A204.1 (cell line): ENCODE measurements at regions not wholly inside any gene's neighbourhood (a gene's known extent, or its start where the extent isn't known, plus 50 kb on each side); places are given as distances from the start of the nearest gene placed in this dataset.

Experiments
- FAIRE-seq: peaks from 2 replicates; lab custom pipeline; 2012; peaks lifted over from hg19 to GRCh38; lab: Jason Lieb, UNC

DNA sequence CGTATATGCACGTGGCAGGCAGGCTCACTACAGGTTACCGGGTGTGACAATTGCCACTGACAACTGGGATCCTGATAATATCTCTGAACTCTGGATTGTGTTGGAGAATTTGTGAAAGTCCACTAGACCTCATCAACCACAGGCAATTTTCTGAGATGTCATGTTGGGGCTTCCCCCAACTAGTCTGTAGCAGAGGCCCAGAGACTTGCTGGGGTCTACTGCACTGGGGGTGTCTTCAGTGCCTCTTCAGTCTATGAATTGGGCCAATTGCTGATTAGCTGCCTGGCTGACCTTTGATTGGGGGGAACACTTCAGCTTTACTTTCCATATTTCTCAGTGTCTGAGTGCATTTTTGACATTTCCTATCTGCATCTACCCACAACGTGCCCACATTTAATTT is 201.5 kb downstream of the MTX2 start:
- no peak for FAIRE-seq

GRCh38 chr2:176471949-176472348 is 202.7 kb downstream of the MTX2 start:
- no peak for FAIRE-seq

- FAIRE-seq, result no peak
Measured at GRCh38 chr2:176473177-176473576, 203.9 kb downstream of the MTX2 start.

- no peak for FAIRE-seq
Measured at GRCh38 chr2:176473851-176474250, 204.6 kb downstream of the MTX2 start.

DNA sequence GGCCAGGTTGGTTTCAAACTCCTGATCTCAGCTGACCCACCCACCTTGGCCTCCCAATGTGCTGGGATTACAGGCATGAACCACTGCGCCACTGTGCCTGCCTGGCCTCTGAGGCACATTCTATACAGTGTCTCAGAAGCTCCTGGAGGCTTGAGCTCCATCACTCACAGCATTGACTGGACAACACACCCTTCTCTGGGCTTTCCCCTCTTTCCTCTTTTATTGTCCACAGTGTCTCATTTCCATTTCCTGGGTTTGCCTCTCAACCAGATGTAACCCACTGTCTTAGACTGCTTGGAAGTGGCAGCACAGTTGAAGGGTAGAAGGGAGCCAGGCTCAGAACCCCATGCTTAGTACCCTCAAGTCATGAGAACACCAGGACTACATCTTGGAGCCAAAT is 208.1 kb downstream of the MTX2 start:
- no peak for FAIRE-seq

DNA sequence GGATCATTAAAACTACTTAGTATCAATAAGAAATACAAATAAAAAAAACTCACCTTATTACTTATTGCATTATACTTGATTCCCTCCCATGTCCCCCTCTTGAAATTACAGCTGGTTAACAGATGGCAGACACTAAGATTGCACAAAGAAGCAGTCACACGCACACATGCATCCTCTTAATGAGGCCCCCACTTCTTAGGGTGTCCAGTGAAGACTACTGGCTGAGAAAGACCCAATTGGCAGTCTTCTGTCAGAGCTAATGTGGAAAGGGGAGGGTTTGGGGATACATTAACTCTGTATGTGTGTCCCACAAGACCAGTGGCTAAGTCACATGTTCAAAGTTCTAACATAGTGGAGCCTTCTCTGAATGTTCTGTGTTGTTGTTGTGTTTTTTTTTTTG is 210.7 kb downstream of the MTX2 start:
- no peak for FAIRE-seq

DNA sequence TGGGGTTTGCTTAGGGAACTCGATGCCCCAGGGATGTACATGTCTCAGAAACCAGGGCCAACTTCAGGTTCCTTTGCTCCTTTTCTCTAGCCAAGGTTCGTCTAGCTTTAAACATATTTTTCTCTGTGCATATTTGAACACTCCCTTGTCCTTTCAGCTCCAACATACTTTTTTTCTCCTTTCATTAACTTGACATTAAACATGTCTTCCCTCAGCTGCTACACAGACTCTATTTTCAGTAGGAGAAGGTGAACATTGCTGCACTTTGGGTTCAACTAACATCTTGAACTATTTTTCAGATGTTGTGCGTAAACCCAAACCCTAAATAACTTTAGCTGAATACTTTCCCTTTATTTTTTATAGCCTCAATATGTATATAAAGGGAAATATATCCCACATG is 212.9 kb downstream of the MTX2 start:
- FAIRE-seq, result no peak

DNA sequence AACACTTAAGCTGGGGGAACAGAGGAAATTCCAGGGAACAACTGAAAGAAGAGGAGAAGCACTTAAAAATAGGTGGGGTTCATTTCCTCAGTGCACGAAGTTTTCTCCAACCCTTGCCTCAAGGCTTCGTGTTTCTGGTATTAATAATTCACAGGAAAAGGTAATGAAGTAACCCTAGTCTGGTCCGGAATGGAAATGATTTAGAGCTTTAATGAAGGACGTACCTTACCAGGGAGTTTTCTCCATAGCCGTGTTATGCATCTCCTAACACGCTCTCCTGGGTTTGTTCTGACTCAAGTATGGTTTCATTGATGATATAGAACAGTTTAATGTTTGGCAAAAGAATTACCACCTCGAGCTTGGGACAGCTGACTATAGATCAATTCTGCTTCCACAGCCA is 214.2 kb downstream of the MTX2 start:
- no peak for FAIRE-seq

GRCh38 chr2:176483901-176484568 is 214.8 kb downstream of the MTX2 start:
- FAIRE-seq, result no peak

DNA sequence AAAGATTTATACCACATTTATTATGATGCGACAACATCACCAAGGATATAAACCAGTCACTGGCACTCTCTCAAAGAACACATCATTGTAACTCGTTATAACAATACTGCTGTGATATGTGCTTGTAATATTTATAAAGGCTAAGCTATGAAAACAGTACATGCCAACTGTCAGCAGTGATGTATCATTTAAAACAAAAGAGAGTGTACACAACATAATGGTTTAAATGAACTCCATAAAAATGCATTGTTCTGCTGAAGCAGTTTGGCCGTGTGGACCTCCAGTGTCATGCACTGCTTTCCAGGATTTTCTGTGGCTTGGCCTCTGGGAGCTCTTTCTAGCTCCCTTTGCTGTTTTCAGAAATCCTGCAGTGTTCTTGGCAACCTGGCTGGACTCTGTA is 215.6 kb downstream of the MTX2 start:
- FAIRE-seq, result no peak

DNA sequence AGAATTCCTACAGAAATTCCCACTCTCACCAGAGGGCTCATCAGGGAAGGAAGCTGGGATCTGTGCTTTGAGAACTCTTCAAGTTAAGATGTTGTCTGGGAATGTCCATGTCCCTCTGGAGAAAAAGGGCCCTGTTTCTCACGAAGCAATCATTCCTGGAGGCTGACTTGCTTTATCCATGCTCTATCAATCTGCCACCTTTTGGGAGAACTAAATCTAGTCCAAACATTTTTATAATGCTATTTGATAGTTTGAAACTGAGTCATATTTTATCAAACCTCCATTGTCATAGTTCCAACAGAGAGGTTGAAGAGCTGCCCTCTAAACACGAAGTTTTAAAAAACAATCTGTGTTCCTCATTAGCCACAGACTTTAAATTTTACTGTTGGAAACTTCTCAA is 219.2 kb downstream of the MTX2 start:
- FAIRE-seq, result no peak

- no peak for FAIRE-seq
Measured at GRCh38 chr2:176490061-176490861, 221.0 kb downstream of the MTX2 start.

DNA sequence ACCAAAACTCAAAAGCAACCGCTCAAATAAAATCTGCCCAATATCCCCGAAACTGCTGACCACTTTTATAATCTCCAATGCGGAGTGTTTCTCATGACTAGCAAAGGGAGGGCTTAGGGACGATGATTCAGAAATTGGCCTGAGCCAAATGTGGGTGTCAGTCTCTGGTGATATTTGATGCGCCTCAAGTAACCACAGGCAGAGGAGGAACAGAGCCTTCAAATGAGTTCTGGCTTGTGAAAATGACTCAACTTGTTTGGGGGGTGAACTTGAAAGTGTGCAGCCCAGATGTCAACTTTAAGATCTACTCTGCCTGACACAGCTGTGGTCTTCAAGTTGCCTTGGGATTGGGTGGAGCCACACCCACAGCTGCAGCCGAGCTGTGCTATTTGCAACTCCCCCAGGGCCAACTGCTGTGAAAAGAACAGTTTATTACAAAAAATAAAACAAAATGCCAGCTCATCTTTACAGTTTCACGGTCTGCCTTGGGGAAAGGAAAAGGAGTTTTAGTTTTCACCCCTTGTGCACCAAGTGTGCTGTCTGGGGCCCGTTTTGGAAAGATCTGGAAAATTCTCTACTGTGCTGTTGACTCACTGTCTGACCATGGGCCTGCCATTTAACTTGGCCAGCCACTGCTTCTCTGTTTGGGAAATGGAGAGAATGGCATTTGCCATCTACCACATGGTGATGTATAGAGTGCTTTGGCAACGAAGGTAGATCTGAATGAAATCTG is 222.1 kb downstream of the MTX2 start:
- FAIRE-seq, result no peak

- no peak for FAIRE-seq
Measured at GRCh38 chr2:176492583-176492982, 223.3 kb downstream of the MTX2 start.

- no peak for FAIRE-seq
Measured at GRCh38 chr2:176493226-176493825, 224.1 kb downstream of the MTX2 start.

GRCh38 chr2:176493909-176494308 is 224.7 kb downstream of the MTX2 start:
- no peak for FAIRE-seq

GRCh38 chr2:176494949-176495353 is 225.7 kb downstream of the MTX2 start:
- FAIRE-seq, result no peak

- FAIRE-seq, result no peak
Measured at GRCh38 chr2:176495826-176496225, 226.6 kb downstream of the MTX2 start.

GRCh38 chr2:176496761-176497160 is 227.5 kb downstream of the MTX2 start:
- no peak for FAIRE-seq

DNA sequence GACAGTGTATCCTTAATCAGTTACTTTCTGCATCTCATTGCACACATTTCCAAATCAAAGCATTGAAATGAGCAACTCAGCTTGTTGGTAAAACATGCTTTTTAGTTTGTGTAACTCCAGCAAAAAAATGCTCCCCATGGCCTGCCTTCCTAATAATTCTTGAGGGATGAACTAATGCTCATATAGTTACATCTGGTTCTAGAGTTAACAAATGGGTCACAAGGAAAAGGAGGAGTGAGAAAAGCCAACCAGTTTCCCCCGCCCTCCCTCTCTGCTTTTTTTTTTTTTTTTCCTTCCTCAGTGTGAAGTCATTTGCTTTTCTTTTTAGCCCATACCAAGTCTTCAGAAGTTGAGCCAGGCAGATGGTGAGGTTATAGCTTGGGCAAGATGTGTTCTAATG is 231.7 kb downstream of the MTX2 start:
- no peak for FAIRE-seq

- no peak for FAIRE-seq
Measured at GRCh38 chr2:176501617-176502016, 232.4 kb downstream of the MTX2 start.

DNA sequence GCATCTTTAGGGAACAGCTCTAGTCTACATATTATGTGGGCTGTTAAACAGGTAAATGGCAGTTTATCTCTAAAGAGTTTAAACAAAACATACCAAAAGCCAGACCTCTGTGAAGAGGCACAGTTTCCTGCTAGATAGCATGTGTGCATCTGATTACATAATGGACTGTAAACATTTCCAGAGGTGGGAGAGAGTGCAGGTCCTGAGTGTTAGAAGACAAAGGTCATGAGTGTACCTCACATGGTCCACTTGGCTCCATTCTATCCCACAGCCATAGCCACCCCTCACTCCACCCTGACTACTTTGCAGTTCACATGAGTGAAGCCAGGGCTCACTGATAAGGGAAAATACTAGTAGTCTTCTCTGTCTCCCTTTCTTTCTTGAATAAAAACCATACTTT is 233.4 kb downstream of the MTX2 start:
- FAIRE-seq, result no peak

DNA sequence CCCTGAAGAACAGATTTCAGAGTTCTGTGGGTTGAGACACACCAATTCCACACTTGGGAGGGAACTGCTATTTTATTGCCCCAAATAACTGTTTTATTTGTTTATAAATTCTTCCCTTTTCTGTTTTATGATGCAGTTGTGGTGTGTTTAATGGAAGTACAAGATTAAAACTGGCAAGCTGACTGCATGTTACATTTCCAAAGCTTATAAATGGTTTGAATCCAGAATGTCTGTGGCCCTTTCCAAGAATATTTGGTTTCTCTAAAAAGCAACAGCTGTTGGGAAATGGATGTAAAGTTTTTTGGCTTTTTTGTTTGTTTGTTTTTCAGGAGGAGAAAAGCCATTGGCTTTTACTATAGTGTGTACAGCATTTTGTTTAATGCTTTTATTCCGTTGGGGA is 234.5 kb downstream of the MTX2 start:
- no peak for FAIRE-seq
